Inflammatory macrophage treated with lipopolysaccharide for 4 hours (primary cell): ENCODE measurements at regions not wholly inside any gene's neighbourhood (a gene's known extent, or its start where the extent isn't known, plus 50 kb on each side); places are given as distances from the start of the nearest gene placed in this dataset.
"Not testable (repeated sequence)": the region's sequence is repeated elsewhere in the genome, so short reads cannot be mapped to it uniquely, and the experiment has no call there.

Experiments
- DNase-seq: peaks from one replicate; pipeline ENCODE4 v3.0.0-alpha.2; 2020

- DNase-seq: no peak
These were observed 253.8 kb upstream of the MGMT start for GRCh38 chr10:129213256-129213655.

- DNase-seq: not testable (repeated sequence)
These were observed 253.0 kb upstream of the MGMT start for GRCh38 chr10:129213996-129214395.

DNA sequence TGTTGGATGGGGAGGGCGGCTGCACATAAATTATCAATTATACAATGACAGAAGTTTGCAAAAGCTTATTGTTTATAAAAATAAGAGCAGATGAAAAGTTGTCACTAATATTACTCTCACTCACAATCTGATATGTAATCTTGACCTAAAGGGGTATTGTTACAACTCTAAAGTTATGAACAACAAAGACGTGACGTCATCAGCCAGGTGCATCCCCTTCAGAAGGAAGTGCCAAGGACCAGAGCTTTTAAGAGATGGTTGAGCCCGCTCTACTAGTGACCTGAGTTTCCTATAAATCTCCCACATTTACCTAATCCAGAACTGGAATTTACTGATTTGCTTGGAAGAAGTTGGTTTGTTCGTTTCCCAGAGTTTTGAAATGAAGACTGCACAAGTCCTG is 247.7 kb upstream of the MGMT start:
- DNase-seq: no peak

GRCh38 chr10:129222436-129222835 is 244.6 kb upstream of the MGMT start:
- DNase-seq: no peak

DNA sequence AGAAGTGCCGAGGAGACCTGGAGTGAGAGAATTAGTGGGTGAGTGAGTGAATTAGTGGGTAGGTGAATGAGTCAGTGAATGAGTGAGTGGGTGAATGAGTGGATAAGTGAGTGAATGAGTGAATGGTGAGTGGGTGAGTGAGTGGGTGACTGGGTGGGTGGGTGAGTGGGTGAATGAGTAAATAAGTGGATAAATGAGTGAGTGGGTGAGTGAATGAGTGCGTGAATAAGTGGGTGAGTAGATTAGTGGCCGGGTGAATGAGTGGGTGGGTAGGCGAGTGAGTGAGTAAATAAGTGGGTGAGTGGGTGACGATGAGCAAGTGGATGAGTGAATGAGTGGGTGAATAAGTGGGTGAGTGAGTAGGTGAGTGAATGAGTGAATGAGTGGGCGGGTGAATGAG is 243.7 kb upstream of the MGMT start:
- no peak for DNase-seq

GRCh38 chr10:129224065-129224464 is 243.0 kb upstream of the MGMT start:
- no peak for DNase-seq

DNA sequence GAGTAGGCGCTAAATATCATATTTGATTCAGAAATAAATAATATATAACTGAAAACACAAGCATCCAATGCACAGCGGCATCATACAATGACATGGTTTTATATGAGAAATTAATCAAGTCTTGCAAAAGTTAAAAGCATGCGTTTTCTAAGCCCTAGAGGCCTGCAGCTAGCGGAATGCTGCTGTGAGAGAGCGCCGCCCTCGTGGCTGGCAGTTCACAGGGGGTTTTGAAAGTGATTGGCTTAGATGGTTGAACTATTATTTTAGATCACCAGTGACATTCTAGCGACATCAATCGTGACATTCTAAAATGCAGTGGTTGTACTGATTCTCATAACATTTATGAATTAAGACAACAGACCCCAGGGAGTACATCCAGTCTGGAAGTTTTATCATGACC is 235.2 kb upstream of the MGMT start:
- DNase-seq: no peak

GRCh38 chr10:129233351-129234148 is 233.5 kb upstream of the MGMT start:
- no peak for DNase-seq

DNA sequence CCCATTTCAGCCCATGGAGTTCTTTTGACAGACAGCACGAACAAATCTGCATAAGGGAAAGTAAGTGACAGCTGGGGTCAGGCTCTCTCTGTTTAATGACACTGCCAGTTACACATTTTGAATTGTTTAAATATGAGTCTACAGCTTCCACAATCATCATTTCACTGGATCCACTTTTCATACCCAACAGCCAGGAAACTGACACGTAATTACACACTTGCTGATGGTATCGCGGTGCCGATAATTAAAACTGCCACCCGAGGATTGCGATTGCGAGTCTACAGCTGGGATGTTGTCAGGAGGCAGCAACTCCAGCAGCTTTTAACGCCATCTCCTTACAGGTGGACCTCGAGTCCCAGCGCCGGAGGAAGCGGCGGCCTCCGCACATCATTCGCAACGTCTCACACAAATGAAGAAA is 230.8 kb upstream of the MGMT start:
- DNase-seq: no peak

DNA sequence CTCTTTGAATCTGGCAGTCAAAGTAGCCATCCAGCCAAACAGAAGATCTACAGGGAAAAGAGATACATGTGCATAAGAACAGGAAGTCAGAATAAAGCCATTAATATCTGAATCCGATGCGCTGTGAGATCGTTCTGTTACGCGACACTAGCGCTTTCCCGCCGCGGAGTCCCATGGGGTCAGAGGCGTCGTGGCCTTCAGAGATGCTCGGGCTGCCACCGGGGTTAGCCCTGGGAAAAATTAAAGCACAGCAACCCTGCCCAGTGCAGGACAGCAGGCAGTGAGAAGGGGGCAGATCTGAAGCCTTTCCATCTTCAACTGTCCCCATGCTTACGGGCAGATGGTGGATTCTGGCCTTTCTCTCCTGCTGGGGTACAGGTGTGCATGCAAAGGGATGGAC is 225.6 kb upstream of the MGMT start:
- DNase-seq: no peak

- DNase-seq: no peak
These were observed 222.7 kb upstream of the MGMT start for GRCh38 chr10:129244298-129244697.

DNA sequence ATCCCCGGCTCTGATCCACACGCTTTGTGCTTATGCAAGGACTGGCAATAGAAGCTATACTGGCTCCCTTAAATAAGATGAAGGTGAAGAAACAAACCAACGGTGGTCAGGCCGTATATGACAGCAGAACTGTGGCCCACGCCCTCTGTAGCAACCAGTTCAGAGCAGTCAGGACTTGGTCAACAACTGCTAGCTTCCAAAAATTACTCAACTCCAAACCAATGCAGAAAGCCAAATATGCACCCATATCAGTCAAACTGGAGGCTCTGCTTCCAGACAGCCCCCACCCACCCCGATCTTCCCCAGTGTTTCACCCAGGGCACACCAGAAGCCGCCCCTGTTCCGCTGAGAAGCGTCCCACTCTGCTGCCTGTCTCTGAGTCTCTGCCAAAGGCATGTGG is 222.3 kb upstream of the MGMT start:
- DNase-seq: no peak

- DNase-seq: no peak
These were observed 213.7 kb upstream of the MGMT start for GRCh38 chr10:129253161-129253864.

- DNase-seq: no peak
These were observed 213.2 kb upstream of the MGMT start for GRCh38 chr10:129253865-129254179.

- DNase-seq: no peak
These were observed 208.6 kb upstream of the MGMT start for GRCh38 chr10:129258283-129258923.

- DNase-seq: no peak
These were observed 207.8 kb upstream of the MGMT start for GRCh38 chr10:129259128-129259815.

DNA sequence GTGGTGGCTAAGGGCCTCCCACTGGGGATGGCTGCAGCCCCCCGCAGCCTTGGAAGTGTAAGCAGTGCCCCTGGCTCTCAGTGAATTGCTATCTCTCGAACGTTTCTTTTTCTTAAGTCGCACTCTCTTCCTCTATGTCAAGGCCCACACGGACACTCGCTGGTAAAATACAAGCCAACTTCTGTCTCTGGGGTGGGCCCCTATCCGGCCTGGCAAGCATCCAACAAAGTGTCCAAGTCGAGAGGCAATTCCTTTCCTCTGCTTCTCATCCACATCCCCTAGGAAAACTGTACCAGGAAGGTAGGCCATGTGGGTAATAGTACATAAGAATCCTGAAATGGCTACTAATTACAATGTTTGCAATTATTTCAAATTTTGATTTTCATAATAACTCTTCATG is 194.9 kb upstream of the MGMT start:
- no peak for DNase-seq

DNA sequence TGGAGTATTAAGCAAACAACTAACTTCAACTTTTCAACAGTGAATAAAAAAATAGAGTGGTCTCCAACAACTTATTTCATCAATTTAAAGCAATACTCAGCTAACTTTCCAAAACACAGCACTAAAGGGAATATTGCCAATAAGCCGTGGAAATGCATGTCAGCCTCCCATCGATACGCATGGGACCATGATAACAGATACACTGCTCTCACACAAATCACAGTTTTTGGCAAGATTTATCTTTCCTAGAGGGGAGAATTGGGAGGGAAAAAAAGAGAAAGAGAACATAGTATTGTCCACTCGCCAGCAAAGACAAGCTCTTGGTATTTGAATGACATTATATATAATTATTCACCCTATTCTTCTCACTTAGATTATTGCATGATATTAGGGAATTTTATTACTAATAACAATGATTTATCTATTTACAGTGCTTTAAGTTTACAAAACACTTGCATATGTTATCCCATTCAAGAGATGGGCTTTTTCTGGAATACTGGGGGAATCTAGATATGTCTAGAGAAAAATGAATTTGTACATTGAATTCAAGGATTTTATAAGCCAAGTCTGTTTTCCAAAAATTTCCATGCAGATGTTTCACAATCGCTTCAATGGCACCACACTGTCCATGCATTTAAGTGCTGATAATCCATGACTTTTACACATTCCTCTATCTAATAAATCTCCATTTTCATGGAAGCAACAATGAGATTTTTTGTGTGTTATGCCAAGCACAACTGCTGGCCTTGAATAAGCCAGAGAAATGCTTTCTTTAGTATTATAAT is 194.0 kb upstream of the MGMT start:
- DNase-seq: no peak

DNA sequence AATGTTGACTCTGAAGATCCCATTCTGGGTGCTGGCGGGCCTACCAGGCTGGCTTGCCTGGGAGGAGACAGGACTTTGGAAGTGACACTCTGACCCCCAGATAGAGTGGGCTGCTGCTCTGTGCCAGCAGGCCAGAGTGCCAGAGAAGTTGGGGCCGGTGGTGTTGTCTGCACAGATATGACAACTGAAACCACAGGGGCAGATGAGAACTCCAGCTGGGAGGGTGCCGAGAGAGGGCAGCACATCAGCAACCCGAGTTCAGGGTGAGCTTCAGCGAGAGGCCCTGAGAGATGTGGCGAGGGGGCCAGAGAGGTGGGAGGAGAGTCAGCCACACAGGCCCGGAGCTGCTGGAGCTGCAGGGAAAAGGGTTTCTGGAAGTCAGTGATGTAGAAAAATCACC is 193.2 kb upstream of the MGMT start:
- no peak for DNase-seq

GRCh38 chr10:129274748-129275474 is 192.1 kb upstream of the MGMT start:
- no peak for DNase-seq

GRCh38 chr10:129275886-129276285 is 191.2 kb upstream of the MGMT start:
- no peak for DNase-seq

DNA sequence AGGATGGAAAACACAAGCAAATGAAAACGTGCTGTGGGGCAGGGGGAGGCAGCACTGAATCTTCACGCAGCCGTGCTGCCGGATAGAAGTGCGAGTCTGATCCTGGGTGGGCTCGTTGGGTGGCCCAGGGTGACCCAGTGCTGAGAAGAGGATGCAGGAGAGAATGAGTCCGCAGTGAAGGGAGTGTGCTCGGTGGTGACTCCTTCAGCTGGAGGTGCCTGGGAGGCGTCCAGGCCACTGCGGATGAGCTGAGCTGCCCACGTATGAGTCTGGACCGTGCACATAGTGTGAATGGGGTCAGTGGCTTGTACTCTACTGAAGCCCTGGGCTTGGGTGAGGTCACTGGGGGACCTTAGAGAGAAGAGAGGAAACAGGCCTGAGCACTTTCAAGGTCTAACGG is 190.0 kb upstream of the MGMT start:
- DNase-seq: no peak
